ENCODE measurements at regions not wholly inside any gene's neighbourhood (a gene's known extent, or its start where the extent isn't known, plus 50 kb on each side); places are given as distances from the start of the nearest gene placed in this dataset.

DNA sequence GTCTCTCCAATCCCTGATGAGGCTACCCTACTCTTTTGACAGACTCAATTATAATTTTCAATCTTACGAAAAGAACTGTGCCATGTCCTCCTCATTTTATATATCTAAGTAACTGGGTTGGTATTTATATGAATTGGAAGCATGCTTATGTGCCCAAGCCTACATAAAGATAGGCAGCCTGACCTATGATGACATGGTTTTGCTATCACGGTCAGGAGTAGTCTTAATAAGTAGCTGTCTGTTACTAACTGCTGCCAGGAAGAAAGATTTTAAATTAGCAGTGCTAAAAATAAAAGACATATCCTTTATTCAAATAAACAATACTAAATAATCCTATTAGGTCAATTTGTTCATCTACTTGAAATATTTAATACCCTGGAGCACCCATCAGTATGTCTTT lies 102.0 kb upstream of the DTNA start:
- TF ChIP-seq, protein P1, sequence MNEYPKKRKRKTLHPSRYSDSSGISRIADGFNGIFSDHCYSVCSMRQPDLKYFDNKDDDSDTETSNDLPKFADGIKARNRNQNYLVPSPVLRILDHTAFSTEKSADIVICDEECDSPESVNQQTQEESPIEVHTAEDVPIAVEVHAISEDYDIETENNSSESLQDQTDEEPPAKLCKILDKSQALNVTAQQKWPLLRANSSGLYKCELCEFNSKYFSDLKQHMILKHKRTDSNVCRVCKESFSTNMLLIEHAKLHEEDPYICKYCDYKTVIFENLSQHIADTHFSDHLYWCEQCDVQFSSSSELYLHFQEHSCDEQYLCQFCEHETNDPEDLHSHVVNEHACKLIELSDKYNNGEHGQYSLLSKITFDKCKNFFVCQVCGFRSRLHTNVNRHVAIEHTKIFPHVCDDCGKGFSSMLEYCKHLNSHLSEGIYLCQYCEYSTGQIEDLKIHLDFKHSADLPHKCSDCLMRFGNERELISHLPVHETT (tag by site-specific recombination; IDR thresholded peaks at IDR 0.05): no peak
- no peak for TF ChIP-seq ZEB2 (tag by site-specific recombination; IDR thresholded peaks at IDR 0.05)
- no peak for TF ChIP-seq TCF7L2 (IDR thresholded peaks at IDR 0.05; ENCODE audit: borderline replicate concordance, low read depth, low read length)
- TF ChIP-seq, protein P2, sequence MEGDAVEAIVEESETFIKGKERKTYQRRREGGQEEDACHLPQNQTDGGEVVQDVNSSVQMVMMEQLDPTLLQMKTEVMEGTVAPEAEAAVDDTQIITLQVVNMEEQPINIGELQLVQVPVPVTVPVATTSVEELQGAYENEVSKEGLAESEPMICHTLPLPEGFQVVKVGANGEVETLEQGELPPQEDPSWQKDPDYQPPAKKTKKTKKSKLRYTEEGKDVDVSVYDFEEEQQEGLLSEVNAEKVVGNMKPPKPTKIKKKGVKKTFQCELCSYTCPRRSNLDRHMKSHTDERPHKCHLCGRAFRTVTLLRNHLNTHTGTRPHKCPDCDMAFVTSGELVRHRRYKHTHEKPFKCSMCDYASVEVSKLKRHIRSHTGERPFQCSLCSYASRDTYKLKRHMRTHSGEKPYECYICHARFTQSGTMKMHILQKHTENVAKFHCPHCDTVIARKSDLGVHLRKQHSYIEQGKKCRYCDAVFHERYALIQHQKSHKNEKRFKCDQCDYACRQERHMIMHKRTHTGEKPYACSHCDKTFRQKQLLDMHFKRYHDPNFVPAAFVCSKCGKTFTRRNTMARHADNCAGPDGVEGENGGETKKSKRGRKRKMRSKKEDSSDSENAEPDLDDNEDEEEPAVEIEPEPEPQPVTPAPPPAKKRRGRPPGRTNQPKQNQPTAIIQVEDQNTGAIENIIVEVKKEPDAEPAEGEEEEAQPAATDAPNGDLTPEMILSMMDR (tag by site-specific recombination; IDR thresholded peaks at IDR 0.05): no peak
- TF ChIP-seq, protein P3, sequence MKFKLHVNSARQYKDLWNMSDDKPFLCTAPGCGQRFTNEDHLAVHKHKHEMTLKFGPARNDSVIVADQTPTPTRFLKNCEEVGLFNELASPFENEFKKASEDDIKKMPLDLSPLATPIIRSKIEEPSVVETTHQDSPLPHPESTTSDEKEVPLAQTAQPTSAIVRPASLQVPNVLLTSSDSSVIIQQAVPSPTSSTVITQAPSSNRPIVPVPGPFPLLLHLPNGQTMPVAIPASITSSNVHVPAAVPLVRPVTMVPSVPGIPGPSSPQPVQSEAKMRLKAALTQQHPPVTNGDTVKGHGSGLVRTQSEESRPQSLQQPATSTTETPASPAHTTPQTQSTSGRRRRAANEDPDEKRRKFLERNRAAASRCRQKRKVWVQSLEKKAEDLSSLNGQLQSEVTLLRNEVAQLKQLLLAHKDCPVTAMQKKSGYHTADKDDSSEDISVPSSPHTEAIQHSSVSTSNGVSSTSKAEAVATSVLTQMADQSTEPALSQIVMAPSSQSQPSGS (tag by site-specific recombination; IDR thresholded peaks at IDR 0.05; ENCODE audit: low read depth): no peak
- TF ChIP-seq KLF16 (tag by site-specific recombination; IDR thresholded peaks at IDR 0.05): no peak
- TF ChIP-seq, protein P4, sequence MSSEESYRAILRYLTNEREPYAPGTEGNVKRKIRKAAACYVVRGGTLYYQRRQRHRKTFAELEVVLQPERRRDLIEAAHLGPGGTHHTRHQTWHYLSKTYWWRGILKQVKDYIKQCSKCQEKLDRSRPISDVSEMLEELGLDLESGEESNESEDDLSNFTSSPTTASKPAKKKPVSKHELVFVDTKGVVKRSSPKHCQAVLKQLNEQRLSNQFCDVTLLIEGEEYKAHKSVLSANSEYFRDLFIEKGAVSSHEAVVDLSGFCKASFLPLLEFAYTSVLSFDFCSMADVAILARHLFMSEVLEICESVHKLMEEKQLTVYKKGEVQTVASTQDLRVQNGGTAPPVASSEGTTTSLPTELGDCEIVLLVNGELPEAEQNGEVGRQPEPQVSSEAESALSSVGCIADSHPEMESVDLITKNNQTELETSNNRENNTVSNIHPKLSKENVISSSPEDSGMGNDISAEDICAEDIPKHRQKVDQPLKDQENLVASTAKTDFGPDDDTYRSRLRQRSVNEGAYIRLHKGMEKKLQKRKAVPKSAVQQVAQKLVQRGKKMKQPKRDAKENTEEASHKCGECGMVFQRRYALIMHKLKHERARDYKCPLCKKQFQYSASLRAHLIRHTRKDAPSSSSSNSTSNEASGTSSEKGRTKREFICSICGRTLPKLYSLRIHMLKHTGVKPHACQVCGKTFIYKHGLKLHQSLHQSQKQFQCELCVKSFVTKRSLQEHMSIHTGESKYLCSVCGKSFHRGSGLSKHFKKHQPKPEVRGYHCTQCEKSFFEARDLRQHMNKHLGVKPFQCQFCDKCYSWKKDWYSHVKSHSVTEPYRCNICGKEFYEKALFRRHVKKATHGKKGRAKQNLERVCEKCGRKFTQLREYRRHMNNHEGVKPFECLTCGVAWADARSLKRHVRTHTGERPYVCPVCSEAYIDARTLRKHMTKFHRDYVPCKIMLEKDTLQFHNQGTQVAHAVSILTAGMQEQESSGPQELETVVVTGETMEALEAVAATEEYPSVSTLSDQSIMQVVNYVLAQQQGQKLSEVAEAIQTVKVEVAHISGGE (tag by site-specific recombination; conservative IDR thresholded peaks at IDR 0.05; ENCODE audit: low read depth): no peak

Measured in HEK293 (cell line).